Esophagus squamous epithelium (tissue), 5 donors: ENCODE measurements at regions not wholly inside any gene's neighbourhood (a gene's known extent, or its start where the extent isn't known, plus 50 kb on each side); places are given as distances from the start of the nearest gene placed in this dataset.

Experiments used
- DNase-seq: peaks from one replicate; lab custom pipeline; 2025; lab: John Stamatoyannopoulos, UW
- H3K27ac ChIP-seq, 4 donors: fragments of 200-600 bp; sonication (generic); one replicate each; pipeline ENCODE4 v1.5.1; 2016 to 2019; ENCODE audit warnings: mild to moderate bottlenecking in 1 of 4
- H3K27me3 ChIP-seq, 4 donors: fragments of 200-600 bp; sonication (generic); 1 replicate in 3 of 4; 2 replicates in 1 of 4; pipeline versions ENCODE4 v1.5.1 to v1.6.0; 2017 to 2021; ENCODE audit warnings: antibody characterized with exemption in 1 of 4
- H3K36me3 ChIP-seq, 3 donors: fragments of 200-600 bp; sonication (generic); one replicate each; pipeline ENCODE4 v1.5.1; 2016 to 2019
- H3K4me1 ChIP-seq, 3 donors: fragments of 200-600 bp; sonication (generic); one replicate each; pipeline ENCODE4 v1.5.1; 2017 to 2019
- H3K4me3 ChIP-seq, 4 donors: fragments of 200-600 bp; sonication (generic); 1 replicate in 3 of 4; 2 replicates in 1 of 4; pipeline ENCODE4 v1.5.1; 2016 to 2019; ENCODE audit warnings: mild to moderate bottlenecking in 2 of 4, moderate library complexity in 1 of 4
- H3K9me3 ChIP-seq, 3 donors: fragments of 200-600 bp; sonication (generic); one replicate each; pipeline ENCODE4 v1.5.1; 2016 to 2019
- CTCF ChIP-seq, 6 experiments: fragments of 450-650 bp in 4 of 6; fragments of 200-600 bp in 2 of 6; sonication (generic) in 2 of 6; IDR thresholded peaks; one replicate each; pipeline ENCODE4 v1.5.1; 2016 to 2019; ENCODE audit warnings: antibody characterized with exemption in 6 of 6, mild to moderate bottlenecking in 4 of 6, moderate library complexity in 4 of 6
- POLR2A ChIP-seq, 4 donors: fragments of 450-650 bp; IDR thresholded peaks; one replicate each; pipeline ENCODE4 v1.6.1; 2017; ENCODE audit warnings: antibody characterized with exemption in 4 of 4, mild to moderate bottlenecking in 4 of 4, moderate library complexity in 3 of 4
- WGBS, 2 donors: methylation state at CpG; one replicate each; pipeline ENCODE4 v1.1.5; 2018; 5-methylcytosine and 5-hydroxymethylcytosine counted together
- intact Hi-C: fragments of 100-400 bp; cut with DNase I; formaldehyde crosslinking; loops from one replicate; pipeline ENCODE4 v1.15.0; 2022
- donor health status: DM: yes; HTN: yes; CAD: no.

- peaks cover 0 to 65% (median 18%) of the 10 kb centered on the region in 3 donors for H3K4me1 ChIP-seq
- H3K27me3 ChIP-seq: no peaks in the 10 kb centered on the region
- no peaks in the 10 kb centered on the region for H3K9me3 ChIP-seq
- DNase-seq: no peak
- 44 to 49% methylated on average over 3 of the region's 3 CpGs for WGBS, 2 donors
- intact Hi-C loops: no loop called here
- TF ChIP-seq CTCF (IDR thresholded peaks at IDR 0.05) (no peak), POLR2A (IDR thresholded peaks at IDR 0.05) (no peak)
- H3K36me3 ChIP-seq: peaks cover 0 to 17% (median 0%) of the 10 kb centered on the region in 3 donors
- no peak overlapping the region for H3K27ac ChIP-seq
- no peak overlapping the region for H3K4me3 ChIP-seq
Observed at GRCh38 chr7:131076032-131076431, 251.6 kb upstream of the MKLN1 start.

- Histone ChIP-seq H3K4me1 (peaks cover 0 to 64% (median 18%) of the 10 kb centered on the region in 3 donors), H3K4me3 (no peak overlapping the region), H3K9me3 (no peaks in the 10 kb centered on the region), H3K36me3 (peaks cover 0 to 17% (median 0%) of the 10 kb centered on the region in 3 donors), H3K27me3 (no peaks in the 10 kb centered on the region), H3K27ac (no peak overlapping the region)
- TF ChIP-seq CTCF (IDR thresholded peaks at IDR 0.05) (no peak), POLR2A (IDR thresholded peaks at IDR 0.05) (no peak)
- intact Hi-C loops: no loop called here
- WGBS, 2 donors: 57 to 62% methylated on average over 4 of the region's 4 CpGs
- DNase-seq: no peak
Observed at GRCh38 chr7:131076711-131077181, 250.9 kb upstream of the MKLN1 start.

- WGBS, 2 donors: 69 to 70% methylated on average over 4 of the region's 4 CpGs
- intact Hi-C loops: no loop called here
- Histone ChIP-seq H3K4me1 (peaks cover 0 to 64% (median 10%) of the 10 kb centered on the region in 3 donors), H3K27me3 (no peaks in the 10 kb centered on the region), H3K4me3 (no peak overlapping the region), H3K27ac (no peak overlapping the region), H3K36me3 (peaks cover 0 to 17% (median 0%) of the 10 kb centered on the region in 3 donors), H3K9me3 (no peaks in the 10 kb centered on the region)
- TF ChIP-seq POLR2A (IDR thresholded peaks at IDR 0.05) (no peak), CTCF (IDR thresholded peaks at IDR 0.05) (no peak)
- no peak for DNase-seq
Observed at GRCh38 chr7:131077735-131078134, 249.9 kb upstream of the MKLN1 start.

- 68 to 84% methylated on average over 5 of the region's 5 CpGs for WGBS, 2 donors
- Histone ChIP-seq H3K27ac (no peak overlapping the region), H3K4me1 (peaks cover 0 to 58% (median 5%) of the 10 kb centered on the region in 3 donors), H3K36me3 (peaks cover 0 to 13% (median 0%) of the 10 kb centered on the region in 3 donors), H3K9me3 (no peaks in the 10 kb centered on the region), H3K4me3 (no peak overlapping the region), H3K27me3 (no peaks in the 10 kb centered on the region)
- DNase-seq: no peak
- no peak for TF ChIP-seq POLR2A (IDR thresholded peaks at IDR 0.05)
- intact Hi-C loops: no loop called here
Observed at GRCh38 chr7:131080754-131081153, 246.9 kb upstream of the MKLN1 start.

GRCh38 chr7:131081308-131081707 lies 246.4 kb upstream of the MKLN1 start:
- Histone ChIP-seq H3K9me3 (no peaks in the 10 kb centered on the region), H3K4me1 (peaks cover 0 to 52% (median 5%) of the 10 kb centered on the region in 3 donors), H3K27me3 (no peaks in the 10 kb centered on the region), H3K27ac (no peak overlapping the region), H3K4me3 (no peak overlapping the region), H3K36me3 (peaks cover 0 to 13% (median 0%) of the 10 kb centered on the region in 3 donors)
- no peak for DNase-seq
- 74 to 100% methylated on average over 1 of the region's 1 CpG for WGBS, 2 donors
- intact Hi-C loops: no loop called here
- no peak for TF ChIP-seq POLR2A (IDR thresholded peaks at IDR 0.05)
- TF ChIP-seq CTCF (IDR thresholded peaks at IDR 0.05): no peak
